LNCaP clone FGC (cell line): ENCODE measurements at regions not wholly inside any gene's neighbourhood (a gene's known extent, or its start where the extent isn't known, plus 50 kb on each side); places are given as distances from the start of the nearest gene placed in this dataset.

ENCODE experiments used
- DNase-seq: peaks from one replicate; pipeline ENCODE4 v3.0.0-alpha.2; 2011; ENCODE audit warnings: low read depth
- H3K4me3 ChIP-seq: 2 replicates; pipeline ENCODE4 v1.5.1; 2011; ENCODE audit warnings: mild to moderate bottlenecking, low read depth, low read length, control low read depth
- CTCF ChIP-seq: IDR thresholded peaks from 2 replicates; pipeline ENCODE4 v1.5.1; 2012; ENCODE audit warnings: mild to moderate bottlenecking; ENCODE audit not compliant: control insufficient read depth, insufficient read depth; ENCODE audit errors: extremely low read depth

GRCh38 chr6:4486568-4487315 is 289.5 kb upstream of the CDYL start:
- H3K4me3 ChIP-seq = no peak overlapping the region
- TF ChIP-seq CTCF = no peak
- no peak for DNase-seq

- no peak overlapping the region for H3K4me3 ChIP-seq
- no peak for DNase-seq
- no peak for TF ChIP-seq CTCF
Measured at GRCh38 chr6:4485735-4486134, 290.5 kb upstream of the CDYL start.

GRCh38 chr6:4482461-4482860 is 293.7 kb upstream of the CDYL start:
- no peak for TF ChIP-seq CTCF
- no peak for DNase-seq
- H3K4me3 ChIP-seq = no peak overlapping the region

GRCh38 chr6:4480788-4481735 is 295.1 kb upstream of the CDYL start:
- no peak for DNase-seq
- no peak for TF ChIP-seq CTCF
- no peak overlapping the region for H3K4me3 ChIP-seq

- DNase-seq = no peak
- H3K4me3 ChIP-seq = no peak overlapping the region
- no peak for TF ChIP-seq CTCF
Measured at GRCh38 chr6:4478098-4478497, 298.1 kb upstream of the CDYL start.

GRCh38 chr6:4474810-4475209 is 301.4 kb upstream of the CDYL start:
- no peak for TF ChIP-seq CTCF
- no peak overlapping the region for H3K4me3 ChIP-seq
- no peak for DNase-seq
